Stimulated activated naive CD8-positive, alpha-beta T cell treated with anti-CD3 and anti-CD28 coated beads, Interleukin-15, Interleukin-2, amounts not matched to agents 100 U/mL and 50 U/mL, for 24 hours (primary cell): ENCODE measurements at regions not wholly inside any gene's neighbourhood (a gene's known extent, or its start where the extent isn't known, plus 50 kb on each side); places are given as distances from the start of the nearest gene placed in this dataset.

Source experiments
- ATAC-seq: fragments of 150-1000 bp; cut with Tn5 transposase; one replicate; pipeline ENCODE4 v1.10.0; 2021
- DNase-seq: peaks from one replicate; pipeline ENCODE4 v3.0.0; 2021

DNA sequence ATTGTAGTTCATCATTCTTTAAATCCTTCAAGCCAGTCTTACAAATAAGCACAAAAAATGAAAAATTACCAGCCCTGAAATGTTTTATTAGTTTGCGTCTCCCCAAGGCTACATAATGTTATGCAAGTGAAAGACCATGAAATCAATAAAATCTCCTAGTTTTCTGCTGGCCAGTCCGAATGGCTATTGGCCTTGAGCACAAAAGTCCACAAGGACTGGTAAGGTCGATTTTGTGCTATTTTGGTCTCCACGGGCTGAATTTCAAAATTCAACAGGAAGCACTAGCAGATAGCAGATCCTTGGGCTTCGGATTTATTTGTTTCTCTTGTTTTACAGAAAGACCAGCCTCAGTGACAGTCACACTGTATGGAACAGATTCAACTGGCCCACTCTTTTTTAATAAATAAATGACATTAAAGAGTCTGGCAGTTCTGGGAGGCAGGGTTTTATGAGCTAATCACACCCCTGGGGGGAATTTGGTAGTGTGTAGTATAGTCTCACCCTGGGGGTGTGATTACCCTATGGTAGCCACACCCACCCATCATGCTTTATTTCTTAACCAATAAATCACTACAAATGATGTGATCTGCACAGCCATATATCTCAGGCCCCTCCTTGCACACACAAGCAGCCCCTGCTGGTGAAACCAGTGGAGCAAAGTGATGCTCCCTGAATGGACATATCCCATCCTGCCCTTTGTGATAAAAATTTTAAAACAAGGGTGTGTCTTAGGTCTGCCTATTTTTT lies 51.1 kb upstream of the TMEM33 start:
- DNase-seq, result no peak
- ATAC-seq, result no peak

DNA sequence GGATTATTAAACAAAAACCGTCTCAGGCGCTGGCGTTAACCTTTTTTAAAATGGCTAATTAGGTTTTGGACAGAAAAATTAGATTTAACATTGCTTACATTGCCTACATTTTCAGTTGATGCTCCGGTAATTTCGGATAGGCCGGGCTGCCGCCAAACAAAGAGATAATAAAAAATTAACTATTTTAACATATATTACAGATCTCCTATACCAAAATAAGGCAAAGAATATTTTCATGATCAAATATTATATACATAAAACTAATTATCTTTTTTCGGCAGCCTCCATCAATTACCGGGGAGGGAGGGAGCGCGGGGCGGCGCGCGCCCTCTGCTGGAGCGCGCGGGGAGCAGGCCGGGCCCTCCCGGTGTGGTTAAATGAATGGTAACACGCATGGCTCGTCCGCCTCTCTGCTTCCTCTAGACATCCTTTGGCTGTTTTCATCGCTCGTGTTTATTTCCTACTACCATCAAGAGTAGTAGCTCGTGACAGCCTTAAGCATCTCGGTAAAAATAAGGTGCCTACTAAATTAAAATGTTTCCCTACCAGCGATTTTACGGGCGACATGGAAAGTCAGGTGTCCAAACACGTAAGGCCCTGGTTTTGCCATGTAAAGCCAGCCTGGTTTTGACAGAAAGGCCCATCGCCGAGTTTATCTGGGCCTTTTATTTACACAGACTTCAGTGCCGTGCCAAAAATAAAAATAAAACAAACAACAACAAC lies 52.4 kb upstream of the TMEM33 start:
- DNase-seq (peak; percentile 64), ATAC-seq (peak; percentile 85)

DNA sequence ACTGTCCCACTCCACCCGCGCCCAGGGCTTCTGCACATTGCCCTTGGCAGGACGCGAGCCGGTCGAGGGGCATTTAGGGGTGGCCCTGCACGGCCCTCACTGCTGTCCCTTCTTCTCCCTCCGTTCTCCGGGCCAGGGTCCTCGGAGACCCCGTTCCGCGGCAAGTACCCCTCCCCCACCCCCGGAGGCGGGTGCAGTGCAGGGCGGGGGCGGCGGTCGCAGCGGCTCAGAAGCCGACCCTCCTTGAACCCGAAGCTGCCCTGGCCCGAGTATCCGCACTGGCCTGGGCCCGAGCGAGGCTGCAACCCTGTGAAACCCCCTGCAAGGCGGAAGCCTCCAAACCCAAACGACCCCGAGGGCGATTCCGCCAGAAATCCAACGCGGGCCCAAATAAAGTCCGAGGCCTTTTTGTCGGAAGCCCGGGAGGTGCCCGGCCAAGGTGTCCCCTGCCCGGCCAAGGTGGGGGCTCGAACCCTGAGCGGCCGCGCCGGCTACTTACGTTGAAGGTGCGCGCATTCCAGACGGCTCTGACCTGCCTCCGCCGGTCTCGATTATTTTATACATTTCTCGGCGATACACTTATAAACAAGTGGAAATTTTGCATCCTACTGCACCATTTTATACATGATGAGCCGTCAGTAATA lies 53.1 kb upstream of the TMEM33 start:
- no peak for ATAC-seq
- no peak for DNase-seq

DNA sequence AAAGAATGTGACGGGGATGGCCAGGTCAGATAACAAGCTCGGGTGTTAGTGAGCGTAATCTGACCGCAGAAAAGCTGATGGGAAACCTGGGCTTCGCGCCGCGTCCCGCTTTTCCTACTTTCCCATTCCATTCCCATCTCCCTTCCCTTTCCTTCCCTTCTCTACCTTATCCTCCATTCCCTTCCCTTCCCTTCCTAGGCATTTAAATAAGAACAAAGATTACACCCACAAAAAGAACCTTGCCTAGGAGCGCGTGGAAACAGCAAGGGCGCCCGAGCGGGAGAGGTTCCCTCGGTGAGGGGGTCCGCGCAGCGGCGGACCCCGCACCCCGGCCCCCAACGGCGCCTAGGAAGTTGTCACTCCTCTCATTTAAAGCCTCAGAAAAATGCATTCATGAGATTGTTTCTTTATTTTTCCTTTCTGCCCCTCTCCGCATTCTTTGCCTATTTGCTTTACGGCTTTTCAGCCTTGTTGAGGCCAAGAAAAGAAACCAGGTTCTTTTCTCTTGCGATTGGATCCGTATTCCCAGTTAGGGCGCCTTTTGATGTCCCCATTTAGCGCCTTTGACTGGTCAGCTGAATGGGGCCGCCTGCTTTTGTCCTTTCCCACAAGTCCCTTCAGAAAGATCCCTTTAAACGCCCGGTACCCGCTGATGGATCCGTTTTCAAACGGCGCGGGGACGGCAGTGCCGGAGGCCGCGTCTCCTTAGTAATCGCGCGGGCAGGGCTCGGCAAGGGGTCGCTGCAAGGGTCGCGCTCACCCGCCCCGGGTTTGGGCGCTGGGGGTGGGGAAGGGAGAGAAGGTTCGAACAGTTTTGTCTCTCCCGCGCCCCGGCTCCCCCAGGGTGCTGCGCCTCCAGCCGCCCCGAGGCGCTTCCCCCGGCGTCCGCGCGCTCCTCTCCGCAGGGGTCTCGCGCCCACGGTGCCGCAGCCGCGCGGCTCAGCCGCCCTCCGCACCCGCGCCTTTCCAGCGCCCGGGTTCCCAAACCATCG lies 54.1 kb upstream of the TMEM33 start:
- ATAC-seq (no peak), DNase-seq (no peak)

DNA sequence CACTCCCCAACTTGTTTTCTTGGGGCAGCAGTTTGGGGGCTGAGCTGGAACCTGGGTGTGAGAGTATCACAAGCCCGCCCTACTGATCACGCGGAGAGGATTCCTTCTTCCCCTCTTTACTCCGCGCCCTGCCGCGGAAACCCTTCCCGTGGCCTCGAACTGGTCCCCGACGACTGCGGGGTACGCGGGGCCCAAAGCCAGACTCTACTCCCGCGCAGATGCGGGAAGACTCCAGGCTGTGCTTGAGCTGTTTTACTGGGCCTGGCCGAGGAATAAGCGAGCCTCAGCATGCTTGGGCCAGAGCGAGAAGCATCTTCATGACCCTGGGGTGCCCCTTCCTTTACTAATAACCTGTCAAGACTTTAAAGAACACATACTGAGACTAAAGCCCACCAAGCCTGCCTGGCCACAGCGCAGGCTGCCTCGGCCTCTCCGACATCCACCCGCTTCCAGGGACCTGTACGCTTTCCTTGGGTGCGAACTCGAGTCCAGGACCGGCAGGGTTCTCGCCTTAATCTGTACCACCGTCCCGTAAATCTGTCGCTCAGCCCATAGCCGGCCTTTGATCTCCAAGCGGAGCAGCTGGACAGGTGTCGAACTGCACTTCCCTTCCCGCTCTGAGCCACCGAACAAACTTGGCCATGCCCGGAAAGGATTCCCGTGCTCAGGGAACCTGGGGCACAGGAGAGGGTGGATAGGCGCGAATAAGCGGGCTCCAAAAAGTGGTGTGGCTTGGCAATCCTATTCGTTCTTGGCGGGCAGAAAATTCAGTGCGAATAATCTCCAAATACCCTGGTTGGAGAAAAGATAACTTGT lies 55.0 kb upstream of the TMEM33 start:
- DNase-seq, result no peak

DNA sequence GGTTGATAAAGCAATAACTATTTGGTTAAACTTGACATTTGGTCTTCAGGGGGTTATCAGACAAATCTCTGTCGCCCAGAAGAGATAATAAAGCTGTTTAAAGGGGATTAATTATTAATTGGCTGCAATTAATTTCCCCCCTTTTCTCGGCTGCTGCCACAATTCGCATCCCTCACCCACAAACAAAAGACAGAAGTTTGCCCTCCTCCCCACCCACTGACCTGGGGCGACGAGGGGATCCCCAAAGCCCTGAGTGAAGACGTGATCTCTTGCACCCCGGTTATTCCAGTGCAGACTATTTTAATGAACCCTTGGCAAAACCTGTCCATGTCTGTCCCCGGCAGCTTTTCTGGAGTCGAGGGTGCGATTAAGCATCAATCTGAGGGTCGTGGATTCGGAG lies 55.7 kb upstream of the TMEM33 start:
- ATAC-seq (no peak), DNase-seq (no peak)

More for the DNA sequence above, 55.0 kb upstream of the TMEM33 start:
- ATAC-seq, result no peak

DNA sequence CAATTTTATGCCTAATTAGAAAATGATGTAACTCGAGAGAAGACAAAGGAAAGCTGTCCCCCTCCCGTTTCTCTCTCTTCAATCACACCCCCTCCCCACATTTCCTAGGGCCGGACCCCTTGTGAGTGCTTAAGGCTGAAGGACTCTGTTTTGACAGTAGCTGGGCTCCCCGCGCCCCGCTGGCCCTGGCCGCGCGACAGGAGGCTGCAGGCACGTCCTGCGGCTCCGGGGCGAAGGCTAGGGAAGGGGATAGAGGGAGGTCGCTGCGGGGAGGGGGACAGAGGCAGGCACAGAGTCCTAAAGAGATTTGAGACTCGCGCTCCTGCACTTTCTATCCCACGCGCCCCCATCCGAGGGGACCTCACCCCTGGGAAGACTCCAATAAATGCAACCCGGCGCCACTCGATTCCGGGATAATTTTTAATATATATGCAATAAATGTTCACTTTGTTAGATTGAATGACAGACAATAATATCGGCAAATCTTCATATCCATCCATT lies 56.2 kb upstream of the TMEM33 start:
- ATAC-seq (no peak), DNase-seq (no peak)

DNA sequence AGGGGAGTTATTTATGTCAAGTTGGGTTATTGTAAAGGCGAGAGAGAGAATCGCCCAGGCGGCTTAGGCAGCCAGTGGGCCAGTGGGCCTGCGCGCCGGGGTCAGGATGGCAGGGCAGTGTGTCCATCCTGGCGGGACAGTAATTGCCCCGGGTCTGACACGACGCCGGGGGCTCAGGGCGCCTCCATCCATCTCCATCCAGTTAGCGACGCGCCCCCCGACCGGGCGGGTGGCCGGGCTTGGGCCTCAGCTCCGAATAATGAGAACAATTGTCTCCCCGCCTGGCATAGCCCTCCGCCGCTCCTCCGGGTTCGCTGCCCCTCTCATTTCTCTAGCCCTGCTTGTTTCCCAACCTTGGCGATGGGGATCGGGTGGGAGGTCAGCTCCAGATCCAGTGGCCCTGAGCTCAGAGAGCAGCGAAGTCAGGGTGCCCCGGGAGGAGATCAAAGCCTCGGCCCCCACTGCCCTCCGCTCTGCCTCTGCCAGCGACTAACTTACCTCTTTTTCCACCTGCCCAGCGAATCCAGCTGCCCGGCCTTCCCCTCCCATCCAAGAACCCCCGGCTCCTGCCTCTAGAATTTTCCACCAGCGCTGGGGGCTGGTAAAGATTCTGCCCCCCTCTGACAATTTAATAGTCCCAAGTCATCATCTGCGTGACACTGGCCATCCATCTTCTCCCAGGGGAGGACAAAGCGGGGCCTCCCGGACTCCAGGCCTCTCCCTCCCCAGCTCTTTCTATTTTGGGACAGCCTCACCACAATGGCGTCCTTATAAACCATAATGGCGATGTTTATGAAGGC lies 56.9 kb upstream of the TMEM33 start:
- DNase-seq, result no peak

DNA sequence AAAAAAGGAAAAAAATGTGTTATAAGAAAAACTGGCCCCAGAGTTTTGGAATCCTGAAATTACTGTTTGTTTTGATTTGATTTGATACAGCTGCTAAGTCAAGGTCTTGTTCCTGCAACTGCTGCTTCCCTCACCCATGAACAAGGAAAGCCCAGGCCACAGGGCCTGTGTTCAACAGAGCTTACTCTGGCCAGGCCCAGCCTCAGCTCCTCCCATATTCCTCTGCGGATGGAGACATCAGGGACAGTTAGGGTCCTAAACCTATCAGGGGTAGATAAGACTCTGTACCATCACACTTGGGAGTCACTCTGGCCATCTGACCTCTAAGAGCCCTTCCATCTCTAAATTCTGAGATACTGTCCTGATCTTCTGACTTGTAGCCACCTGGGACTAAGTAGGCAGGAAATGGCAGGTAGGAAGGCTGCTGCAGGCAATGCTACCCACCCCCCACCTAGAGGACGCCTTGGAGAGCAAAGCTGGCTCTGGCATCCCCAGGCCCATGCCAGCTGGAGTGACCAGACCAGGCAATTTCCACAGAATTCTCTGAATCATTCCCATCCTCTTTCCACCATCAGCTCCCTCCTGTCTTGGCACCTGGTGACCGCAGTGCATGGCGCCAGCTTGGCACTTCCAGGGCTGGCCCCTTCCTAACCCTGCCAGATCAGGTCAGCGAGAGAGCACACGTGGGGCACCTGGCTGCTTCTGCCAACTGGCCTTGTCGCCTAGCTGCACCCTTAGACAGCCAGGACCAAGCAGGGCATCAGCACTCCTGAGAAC lies 58.0 kb upstream of the TMEM33 start:
- ATAC-seq (no peak), DNase-seq (no peak)

More for the DNA sequence above, 56.9 kb upstream of the TMEM33 start:
- ATAC-seq, result no peak

DNA sequence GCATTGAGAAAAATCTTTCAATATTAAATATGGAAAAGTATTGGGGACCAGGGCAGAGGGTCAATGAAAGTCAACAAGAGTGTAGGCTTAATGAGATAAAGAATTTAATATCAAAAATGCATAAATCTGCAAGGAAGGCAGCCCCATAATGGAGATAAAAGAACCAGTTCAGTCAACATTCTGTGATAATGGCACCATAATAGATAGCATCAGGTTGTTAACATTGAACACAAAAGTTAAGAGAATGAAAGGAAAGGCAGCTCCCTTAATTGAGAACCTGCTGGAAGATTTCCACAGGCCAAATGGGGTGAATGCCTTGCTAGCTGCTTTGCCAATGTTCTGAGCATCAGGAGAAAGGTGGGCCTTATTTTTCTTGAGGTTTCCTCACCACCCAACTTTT lies 60.4 kb upstream of the TMEM33 start:
- ATAC-seq, result no peak
- no peak for DNase-seq

DNA sequence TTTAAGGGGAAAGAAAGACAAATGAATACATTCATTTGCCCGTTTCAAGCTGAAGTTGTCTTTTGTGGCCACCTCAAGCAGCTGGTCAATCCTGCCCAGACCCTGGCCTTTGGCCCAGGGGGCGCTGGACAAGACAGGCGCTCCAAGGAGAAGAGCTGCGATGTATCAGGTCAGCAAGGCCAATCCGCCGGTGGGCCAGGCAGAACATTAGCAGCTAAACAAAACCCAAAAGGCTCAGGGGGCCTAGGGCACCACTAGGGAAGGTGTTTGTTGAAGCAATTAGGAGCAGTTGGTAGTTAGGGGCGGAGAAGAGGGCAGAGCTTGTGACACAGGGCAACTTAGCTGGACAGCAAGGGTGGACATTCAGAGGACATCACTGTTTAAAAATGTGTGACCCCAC lies 60.8 kb upstream of the TMEM33 start:
- ATAC-seq (no peak), DNase-seq (no peak)

DNA sequence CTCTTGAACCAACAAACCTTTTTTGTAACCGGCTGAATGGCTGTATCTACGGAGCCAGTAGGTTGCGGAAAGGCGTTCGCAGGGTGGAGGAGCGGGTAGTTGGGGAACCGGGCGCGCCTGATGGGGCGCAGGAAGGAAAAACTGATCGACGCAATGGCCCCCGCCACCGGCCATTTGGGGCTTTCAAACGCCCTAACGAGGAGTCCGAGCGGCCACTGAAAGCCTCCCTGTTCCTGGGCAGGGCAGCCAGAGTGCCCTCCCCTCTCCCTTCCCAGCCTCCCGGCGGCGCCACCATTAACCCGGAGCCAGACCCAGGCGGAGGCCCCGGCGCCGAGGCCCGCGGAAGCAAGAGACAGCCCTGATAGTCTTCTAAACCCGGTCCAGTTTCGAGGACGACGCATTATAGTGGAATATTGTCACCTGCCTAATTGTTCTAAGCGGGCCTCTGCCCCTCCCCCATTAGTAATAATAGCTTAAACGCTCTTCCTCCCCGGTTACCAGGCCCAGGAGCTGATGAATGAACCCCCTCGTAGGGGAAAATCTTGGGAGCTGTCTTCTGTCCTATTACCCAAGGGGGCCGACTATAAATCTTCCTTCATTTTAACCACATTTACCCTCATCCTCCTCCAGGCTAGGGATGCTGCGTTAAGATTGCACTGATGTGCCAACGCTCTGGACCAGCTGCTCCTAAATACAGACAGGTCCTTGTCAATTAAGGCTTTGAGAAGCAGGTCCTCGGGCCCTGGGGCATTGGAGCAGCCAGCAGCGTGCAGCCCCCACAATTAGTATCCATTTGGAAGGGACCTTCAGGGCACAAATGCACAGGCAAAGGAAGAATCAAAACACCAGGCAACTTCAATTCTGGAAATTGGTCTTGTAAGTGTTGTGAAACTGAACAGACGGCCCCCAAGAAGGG lies 61.6 kb upstream of the TMEM33 start:
- ATAC-seq (no peak), DNase-seq (no peak)

DNA sequence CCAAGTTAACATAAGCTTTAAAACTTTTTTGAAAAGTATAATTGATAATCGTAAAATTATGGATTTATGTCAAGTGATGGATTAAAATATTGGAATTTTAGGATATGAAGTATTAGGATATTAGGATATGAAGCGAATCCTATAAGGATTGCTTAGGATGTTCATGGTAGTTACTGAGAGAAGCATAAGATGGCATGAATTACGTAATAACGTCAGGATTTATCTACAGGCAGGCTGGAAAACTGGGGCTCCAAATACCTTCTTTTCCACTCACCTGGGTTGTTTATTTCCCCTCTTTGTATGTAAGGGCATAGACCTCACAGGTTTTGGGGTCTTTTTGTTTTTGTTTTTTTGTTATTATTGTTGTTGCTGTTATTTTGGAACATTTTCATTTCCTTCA lies 65.2 kb upstream of the TMEM33 start:
- DNase-seq, result no peak
- no peak for ATAC-seq

DNA sequence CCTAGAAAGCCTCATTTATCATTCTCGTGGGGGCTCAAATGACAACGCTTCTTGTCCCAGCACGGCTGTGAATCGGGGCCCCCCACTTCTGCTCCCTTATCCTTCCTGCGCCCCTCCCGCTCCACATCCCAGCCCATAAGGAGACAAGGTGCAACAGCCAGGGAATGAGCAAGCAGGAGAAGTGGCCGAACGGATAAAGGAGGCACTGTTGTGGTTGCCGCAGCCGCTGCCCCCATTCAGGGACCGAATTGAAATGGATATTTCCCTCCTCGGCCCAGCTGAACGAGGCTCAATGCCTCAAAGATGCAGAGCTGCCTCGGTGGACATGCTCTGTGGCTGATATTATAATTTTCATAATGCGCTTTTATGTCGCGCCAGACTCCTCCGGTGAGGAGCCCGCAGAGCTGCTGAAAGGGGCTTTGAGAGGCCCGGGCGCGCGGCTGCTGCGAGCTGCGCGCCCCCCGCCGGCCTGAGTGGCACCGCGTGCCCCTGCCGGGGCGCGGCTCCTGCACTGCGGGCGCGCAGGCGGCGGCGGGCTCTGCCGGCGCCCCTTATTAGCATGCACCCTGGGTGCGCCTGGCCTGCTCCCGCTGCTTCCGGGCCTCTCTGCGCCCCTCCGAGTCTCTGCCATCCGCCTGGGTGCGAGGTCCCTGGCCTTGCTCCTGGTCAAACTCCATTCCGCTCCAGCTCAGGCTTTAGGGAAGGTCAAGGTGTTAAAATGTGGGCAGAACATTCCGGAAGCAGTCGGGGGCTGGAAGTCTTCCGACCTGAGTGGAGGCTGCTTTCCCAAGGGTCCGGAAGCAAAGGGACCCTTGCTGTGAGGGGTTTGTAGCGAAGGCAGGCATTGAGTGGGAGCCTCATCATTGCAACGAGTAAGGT lies 68.2 kb upstream of the TMEM33 start:
- ATAC-seq, result no peak
- DNase-seq, result no peak

DNA sequence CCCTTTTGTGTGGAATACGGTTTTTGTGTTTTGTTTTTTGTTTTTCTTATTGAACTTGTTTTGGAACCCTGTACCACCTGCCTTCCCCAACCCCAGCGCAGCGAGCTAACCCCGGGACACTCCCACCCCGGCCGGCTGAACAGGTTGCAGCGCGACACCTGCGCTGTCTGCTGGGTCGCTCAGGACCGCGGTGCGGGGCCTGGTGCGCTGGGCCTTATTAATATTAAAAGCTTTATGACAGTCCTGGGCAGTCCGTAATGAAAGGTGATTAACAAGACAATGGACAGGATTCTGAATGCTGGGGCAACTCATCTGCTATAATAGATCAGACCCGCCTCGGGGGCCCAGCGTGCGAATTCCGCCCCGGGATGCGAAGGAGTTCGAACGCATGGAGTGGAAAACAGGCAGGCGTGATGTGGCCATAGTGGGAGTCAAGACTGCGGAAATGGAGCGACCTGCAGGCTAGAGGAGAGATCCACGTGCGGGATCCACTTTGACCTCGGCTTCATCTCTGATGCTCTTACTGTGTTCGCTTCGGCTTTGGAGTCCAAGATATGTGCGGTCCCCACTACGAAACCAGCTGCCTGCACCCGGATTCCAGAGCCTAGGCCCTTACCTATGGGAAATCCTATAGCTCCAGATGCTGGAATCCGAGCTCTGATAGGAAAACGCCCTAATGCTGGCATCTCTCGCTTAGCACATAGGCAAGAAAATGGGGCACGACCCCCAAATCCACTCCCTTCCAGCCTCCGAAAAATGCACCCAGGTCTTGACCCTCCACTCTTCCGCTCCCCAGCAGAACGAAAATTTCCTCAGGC lies 69.0 kb upstream of the TMEM33 start:
- ATAC-seq, result no peak
- no peak for DNase-seq

DNA sequence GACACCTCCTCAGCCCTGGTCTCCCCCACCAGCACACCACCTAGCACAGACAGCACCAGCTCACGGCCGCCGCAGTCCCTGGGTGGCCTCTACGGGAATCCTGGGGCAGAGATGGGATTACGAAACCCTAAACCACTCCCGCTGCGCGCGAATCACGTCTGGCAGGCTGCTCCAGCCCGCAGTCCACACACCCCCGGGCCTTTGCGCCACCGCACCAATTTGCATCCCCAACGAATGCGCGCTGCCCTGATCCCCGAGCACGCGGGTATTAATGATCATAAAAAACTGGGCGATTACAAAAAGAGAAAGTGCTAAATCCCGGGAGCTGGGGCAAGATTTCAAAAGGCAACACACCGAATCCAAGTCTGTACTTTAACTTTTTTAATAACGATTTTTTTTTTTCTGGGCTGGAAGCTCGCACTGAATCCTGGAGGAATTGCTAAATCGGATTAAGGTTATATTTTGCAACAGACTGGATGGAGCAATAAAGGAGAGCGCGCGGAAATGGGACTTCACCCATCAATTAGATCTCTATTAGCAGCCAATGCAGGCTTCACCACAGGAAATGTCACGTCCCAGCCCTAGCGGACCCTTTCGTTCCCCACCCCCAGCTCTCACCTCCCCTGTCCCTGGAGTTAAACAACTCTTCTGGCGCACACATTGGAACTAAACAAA lies 69.8 kb upstream of the TMEM33 start:
- no peak for DNase-seq
- no peak for ATAC-seq
